NCI-H524 (cell line): ENCODE measurements at regions not wholly inside any gene's neighbourhood (a gene's known extent, or its start where the extent isn't known, plus 50 kb on each side); places are given as distances from the start of the nearest gene placed in this dataset.
A peak's percentile ranks its signal among the peaks of the same experiment; 100 is the strongest.
"Not testable (repeated sequence)": the region's sequence is repeated elsewhere in the genome, so short reads cannot be mapped to it uniquely, and the experiment has no call there.

Source experiments
- DNase-seq, 2 experiments: peaks; one replicate each; lab custom pipeline; 2025; lab: John Stamatoyannopoulos, UW

GRCh38 chr13:107819071-107819470 lies 396.3 kb downstream of the LIG4 start:
- DNase-seq, result no peak

DNA sequence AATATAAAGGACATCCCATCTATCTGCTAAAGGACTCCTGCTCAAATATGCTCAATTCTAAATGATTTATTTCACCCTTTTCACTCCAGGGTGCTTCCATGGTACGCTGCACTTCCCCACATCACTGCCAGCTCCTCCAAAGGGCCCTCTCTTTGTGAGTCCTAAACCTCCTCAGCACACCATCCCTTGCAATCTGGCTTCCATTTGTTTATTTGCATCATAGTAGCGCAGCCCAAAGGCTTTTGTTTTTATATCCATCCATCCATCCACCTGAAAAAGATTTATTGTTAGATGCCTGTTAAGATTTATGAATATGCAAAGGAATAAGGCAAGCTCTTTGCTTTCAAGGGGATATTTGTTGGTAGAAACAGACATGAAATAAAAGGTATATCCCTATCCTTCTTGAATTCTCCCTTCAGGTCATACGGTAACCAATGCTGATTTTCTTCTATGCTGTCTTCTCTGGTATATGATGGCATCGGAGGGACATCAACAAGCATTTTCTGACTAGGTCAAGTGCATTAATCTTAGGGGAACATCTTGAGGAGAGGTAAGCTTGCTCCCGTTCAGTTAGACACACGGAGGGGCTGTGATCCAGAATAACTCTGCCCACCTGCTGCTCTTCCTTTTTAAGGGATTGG lies 397.6 kb downstream of the LIG4 start:
- DNase-seq, result no peak

DNA sequence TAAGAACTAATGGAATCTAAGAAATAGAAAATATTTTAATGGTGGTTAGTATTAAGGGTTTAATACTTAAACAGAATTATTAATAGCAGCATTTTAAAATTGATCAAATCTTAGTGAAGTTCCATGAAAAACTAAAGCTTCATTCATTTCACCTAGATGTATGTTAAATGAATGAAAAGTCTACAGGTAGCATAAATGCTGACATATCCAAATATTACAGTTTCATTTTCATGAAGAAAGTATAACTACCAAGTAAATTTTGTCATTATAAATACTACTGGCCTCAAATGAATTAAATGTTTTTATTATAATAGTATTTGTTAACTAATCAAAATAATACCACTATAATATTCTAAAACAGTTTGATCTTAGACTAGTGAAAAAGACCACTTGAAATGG lies 403.3 kb downstream of the LIG4 start:
- DNase-seq, result no peak

DNA sequence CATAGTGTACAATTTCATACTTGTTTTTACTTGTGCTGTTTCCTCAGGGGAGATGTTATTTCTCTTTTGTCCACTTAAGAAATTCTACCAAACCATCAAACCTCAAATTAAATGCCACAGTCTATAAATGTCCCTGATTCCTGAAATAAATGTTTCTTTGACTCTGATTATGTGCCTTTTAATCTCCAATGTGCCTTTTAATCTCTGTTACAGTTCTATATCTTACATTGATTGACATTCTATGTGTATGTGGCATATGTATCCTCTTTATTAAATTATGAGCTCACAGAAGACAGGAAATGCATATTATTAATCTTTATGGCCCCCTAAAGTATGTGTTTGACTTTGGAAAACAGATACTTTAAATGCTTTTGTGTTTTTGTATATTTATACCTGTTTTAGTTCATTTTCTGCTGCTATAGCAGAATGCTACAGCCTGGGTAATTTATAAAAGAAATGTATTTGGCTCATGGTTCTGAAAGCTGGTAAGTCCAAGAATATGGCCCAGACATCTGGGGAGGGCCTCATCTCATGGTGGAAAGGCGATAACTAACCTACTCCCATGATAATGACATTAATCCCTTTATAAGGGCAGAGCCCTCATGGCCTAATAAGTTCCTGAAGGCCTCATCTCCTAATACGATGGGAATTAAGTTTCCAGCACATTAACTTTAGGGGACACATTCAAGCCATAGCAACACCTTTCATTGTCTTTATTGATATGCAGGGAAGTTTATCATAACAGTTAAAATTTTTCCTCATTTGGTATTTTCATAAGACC lies 403.9 kb downstream of the LIG4 start:
- DNase-seq, result peak; percentile 23 to 74

GRCh38 chr13:107809125-107809524 lies 406.2 kb downstream of the LIG4 start:
- DNase-seq, result no peak

DNA sequence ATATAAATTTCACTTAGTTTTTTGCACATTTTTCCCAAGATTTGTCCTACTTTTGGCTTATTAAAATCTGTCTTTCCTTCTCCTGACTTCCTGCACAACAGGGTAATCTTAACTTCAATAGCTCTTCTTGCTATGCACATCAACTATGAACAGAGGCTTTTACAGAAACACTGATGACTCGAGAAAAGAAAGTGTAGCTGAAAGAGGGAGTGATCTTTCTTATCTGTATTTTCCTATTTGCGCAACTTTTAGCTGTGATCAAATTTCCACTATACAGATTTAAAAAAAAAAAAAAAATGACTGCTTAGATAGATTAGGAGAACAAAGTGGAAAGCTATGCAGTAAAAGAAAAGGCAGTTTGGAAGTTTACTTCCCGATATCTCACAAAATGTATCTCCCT lies 406.9 kb downstream of the LIG4 start:
- DNase-seq, result no peak

DNA sequence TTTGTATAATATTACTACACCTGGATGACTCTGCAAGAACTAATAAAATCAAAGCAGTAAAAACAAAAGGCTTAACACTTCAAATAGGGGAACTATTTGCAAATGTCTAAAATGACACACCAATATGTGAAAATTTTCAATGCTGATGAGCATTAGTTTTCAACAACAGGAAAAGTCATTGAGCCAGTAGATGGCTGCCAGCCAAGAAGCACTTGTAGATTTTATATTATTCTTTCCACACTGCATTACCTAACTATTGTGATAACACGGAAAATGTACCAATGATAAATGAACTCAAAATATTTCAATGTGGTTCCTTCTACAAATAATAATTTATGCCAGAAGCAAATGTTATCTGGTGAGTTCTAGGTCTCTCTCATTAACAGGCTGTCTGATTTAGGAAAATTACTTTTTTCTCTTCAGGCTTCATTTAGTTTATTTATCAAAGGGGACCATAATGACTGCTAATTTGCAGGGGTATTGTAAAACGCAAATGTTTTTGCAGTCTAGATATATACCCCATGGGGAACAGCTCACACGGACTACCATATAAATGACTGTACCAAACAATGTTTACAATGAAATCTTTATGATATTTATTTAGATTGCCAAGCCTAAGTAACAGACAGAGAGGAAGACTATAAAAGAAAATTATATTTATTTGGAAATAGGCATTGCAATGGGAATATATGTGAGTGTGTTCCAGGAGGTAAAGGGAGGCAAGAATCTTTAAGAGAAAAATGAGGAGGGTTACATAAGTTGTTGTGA lies 407.8 kb downstream of the LIG4 start:
- no peak for DNase-seq

DNA sequence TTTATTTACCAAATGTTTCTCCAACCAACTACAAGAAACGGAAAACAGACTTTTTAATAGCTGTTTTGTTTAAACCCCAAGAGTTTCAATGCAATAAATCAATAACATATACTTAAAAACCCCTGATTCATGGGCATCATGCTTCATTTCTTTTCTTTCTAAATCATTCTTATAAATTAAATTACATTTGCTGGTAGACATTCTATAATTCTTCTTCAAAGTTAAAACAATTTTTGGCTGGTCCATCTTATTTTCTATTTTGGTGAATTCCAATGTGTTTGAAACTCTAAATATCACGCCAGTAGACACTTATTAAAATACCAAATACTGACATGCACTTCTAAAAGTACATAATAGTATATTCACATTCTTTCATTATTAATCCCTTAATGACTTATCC lies 408.6 kb downstream of the LIG4 start:
- no peak for DNase-seq

DNA sequence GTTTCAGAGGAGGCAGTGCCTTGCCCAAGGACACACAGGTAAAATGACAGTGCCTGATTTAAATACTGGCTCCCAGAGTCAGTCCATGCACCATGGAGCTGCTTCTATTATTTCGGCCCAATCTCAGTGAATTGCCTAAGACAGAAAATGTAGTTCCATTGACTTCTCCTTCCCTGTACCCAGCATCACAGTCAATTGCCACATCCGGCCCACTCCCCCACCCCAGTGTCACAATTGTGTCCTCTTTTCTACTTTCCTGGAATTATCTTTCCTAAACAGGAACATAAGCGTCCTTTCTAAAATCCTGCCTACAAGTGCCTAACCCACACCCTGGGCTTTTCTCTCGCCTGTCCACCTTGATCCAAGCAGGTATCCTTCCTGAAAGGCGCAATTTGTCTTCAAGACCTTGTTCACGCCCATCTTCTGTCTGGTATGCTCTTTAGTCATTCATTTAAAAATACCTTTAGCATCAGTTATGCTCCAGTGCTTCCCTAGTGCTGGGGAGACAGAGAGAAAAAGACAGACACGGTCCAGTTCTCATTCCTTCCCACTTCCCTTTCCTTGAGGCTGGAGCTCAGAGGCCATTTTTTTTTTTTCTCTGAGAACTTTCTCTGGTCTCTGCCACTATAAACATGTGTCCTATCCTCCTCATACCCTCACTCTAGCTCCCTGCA lies 411.4 kb downstream of the LIG4 start:
- no peak for DNase-seq

DNA sequence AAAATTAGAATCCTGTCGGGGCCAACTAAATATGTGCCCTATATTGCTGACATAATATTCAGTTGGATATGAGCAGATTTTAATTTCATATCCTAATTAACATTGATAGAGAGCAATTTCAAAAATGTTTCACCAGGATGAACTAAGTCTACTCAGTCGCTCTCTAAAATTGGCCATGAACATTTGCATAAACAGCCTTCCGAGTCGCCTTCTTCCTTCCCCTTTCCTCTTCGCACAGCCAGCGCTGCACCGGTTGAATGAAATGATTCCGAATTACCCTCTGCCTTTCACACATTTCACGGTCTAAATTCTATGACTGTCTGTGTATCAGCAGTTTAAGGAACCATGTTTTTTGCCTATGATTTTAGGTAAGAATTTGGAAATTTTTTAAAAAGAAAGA lies 413.7 kb downstream of the LIG4 start:
- DNase-seq, result no peak

DNA sequence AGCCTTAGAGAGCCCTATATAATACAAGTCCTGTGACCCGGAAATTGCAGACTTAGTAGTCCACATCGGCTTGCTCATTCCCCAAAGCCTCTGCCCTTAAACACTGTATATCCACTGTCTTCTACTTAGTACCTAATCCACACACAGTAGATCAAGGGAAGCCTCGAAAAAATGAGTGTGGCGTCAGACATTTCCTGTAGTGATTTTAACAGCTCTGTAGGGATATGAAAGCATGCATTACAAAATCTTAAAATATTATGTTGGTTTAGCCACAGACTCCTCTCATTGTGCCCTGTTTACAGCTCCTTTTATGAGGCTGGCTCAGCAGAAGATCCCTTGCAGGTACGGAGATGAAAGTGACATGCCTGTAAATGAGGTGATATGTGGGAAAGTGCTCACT lies 416.3 kb downstream of the LIG4 start:
- no peak for DNase-seq

- DNase-seq, result no peak
Measured at GRCh38 chr13:107790397-107790796, 424.9 kb downstream of the LIG4 start.

- no peak for DNase-seq
Measured at GRCh38 chr13:107788464-107789165, 426.7 kb downstream of the LIG4 start.

- not testable (repeated sequence) for DNase-seq
Measured at GRCh38 chr13:107782646-107783045, 432.7 kb downstream of the LIG4 start.

DNA sequence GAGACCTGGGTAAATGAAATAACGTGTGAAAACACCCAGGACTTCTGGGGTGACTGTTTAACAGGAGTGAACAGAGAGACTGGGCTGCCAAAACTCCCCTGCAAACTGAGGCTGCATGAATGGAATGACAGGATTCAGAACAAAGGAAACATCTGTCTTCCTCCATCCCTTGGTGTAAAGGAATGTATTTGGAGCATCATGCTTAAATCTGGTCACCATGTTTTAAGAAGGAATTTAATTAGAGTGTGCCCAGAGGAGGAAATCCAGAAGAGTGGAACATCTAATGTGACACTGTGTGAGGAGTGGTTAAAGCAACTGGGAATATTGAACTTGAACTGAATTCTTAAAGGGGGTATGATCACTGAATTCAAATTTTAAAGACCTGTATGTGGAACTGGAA lies 437.2 kb downstream of the LIG4 start:
- DNase-seq, result no peak

GRCh38 chr13:107770541-107770940 lies 444.8 kb downstream of the LIG4 start:
- DNase-seq, result no peak

- DNase-seq, result no peak
Measured at GRCh38 chr13:107767119-107767518, 448.2 kb downstream of the LIG4 start.

DNA sequence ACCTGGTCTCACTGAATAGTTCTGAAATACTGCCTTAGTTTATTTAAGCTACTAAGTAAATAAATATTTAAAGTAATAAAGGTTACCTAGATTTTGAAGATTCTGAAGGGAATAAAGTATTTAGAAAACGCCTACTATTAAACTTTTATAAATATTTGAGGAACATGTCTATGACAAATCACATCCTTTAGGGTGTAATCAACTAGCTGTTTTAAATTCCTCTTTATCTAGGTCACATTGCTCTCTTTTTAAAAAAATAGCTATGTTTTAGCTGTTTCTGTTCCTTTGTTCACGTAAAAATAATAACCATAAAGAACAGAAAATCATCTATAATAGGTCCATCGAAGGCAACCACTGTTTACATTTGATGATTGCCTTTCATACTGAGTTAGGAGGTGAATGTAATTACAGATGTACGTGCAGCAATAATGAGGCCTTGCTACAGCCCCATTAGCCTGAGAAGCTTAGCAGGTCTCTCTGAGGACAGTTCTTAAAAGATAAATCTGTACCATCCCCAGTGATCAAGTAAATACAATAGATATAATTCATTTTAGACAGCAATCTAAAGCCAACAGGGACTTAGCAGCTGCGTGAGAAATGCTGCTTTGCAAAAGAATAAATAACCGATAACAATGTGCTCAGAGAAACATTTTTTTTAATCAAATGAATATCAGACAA lies 449.5 kb downstream of the LIG4 start:
- DNase-seq, result no peak

DNA sequence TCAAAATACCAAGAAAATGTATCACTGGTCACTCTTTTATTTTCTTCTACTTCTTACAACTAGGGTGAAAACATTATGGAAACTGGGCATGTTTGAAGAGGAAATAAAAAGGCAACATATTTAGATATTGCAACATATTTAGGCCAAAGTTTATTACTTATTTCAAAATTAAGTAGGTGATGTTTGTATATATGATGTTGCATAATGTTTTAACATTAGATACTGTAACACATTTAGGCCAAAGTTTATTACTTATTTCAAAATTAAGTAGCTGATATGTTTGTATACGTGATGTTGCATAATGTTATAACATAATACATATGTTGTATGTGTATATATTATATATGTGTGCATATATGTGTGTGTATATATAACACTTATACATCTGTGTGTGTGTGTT lies 451.3 kb downstream of the LIG4 start:
- no peak for DNase-seq

DNA sequence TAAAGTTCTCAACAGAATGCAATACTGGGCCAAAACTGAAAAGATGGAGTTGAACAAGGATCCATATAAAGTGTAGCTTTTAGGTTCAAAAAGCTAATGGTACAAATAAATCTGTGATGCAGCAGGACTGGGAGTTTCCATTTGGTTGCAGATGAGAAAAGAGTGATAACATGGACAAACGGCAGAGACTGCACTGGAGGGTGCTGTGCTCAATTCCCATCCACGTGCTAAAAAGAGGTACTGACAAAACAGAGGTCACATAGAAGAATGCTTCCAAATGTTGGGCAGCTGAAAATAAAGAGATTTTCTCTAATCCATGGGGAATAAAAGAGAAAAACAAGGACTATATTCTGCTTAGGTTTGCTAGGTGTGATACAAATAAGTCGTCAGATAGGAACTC lies 461.6 kb downstream of the LIG4 start:
- DNase-seq, result no peak

GRCh38 chr13:107753291-107753690 lies 462.0 kb downstream of the LIG4 start:
- DNase-seq, result no peak
